Mammary epithelial cell (primary cell): ENCODE measurements at regions not wholly inside any gene's neighbourhood (a gene's known extent, or its start where the extent isn't known, plus 50 kb on each side); places are given as distances from the start of the nearest gene placed in this dataset.

Experiments
- EZH2 ChIP-seq: IDR thresholded peaks from 2 replicates; pipeline ENCODE4 v1.6.1; 2012; ENCODE audit warnings: low read length, inconsistent platforms, borderline replicate concordance
- TF ChIP-seq, protein P1 (sequence below), 2 donors: IDR thresholded peaks in 1 of 2; conservative IDR thresholded peaks in 1 of 2; 2 replicates each; pipeline ENCODE4 v1.5.1; 2011 to 2012; ENCODE audit warnings: inconsistent platforms in 2 of 2, low read length in 2 of 2, mild to moderate bottlenecking in 2 of 2, control low read depth in 1 of 2, low read depth in 1 of 2; ENCODE audit not compliant: insufficient read depth in 1 of 2; ENCODE audit errors: extremely low read depth in 1 of 2

DNA sequence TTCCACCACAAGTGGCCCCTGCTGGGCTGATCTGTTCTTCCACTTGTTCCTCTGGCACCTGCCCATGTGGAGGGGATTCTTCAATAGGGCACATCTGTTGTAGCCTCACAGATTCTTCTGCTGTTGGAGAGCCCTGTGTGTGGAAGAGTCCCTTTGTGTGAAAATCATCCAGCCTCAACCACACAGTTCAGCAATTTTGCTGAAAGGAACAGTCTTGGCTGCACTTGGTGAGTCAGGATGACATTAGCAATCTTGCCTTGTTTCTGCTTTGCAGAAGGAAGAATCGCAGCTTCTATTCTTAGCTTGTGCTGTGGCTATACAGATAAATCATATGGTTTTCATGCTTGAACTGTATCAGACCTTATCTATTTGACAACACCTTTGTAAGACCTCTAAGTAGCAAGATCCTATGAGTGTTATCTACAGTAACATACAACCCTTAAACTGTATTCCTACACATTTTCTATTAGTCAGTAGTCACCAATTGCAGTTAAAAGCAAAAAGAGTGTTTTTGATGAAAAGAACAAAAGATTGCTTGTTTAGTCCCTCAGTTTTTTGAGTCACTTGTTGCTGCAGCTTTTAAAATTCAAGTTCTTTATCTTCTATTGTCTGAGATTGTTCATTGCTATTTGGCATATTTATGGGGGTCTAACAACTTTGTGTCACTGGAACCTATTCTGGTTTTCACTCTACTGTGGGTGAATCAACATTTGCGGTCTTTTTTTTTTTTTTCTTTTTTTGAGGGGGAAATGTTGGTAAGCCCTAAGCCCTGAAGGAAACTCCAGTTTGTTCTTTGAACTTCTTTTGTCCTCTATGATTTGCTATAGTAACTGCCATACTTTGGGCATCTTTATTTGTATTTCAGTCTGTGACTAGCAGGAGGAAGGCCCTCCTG, 231.6 kb downstream of the TFAP2B start:
- TF ChIP-seq, protein P1, sequence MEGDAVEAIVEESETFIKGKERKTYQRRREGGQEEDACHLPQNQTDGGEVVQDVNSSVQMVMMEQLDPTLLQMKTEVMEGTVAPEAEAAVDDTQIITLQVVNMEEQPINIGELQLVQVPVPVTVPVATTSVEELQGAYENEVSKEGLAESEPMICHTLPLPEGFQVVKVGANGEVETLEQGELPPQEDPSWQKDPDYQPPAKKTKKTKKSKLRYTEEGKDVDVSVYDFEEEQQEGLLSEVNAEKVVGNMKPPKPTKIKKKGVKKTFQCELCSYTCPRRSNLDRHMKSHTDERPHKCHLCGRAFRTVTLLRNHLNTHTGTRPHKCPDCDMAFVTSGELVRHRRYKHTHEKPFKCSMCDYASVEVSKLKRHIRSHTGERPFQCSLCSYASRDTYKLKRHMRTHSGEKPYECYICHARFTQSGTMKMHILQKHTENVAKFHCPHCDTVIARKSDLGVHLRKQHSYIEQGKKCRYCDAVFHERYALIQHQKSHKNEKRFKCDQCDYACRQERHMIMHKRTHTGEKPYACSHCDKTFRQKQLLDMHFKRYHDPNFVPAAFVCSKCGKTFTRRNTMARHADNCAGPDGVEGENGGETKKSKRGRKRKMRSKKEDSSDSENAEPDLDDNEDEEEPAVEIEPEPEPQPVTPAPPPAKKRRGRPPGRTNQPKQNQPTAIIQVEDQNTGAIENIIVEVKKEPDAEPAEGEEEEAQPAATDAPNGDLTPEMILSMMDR (conservative IDR thresholded peaks at IDR 0.05 in 1 of 2, IDR thresholded peaks at IDR 0.05 in 1 of 2; ENCODE audit: extremely low read depth in 1 of 2, insufficient read depth in 1 of 2, low read depth in 1 of 2, low read length in 2 of 2): no peak
- no peak for TF ChIP-seq EZH2
